Bone marrow (tissue), 2 donors: ENCODE measurements at regions not wholly inside any gene's neighbourhood (a gene's known extent, or its start where the extent isn't known, plus 50 kb on each side); places are given as distances from the start of the nearest gene placed in this dataset.

Experiments
- DNase-seq, 2 donors: peaks; one replicate each; lab custom pipeline; 2025; lab: John Stamatoyannopoulos, UW

GRCh38 chr4:138311771-138312535 is 69.8 kb upstream of the SLC7A11 start:
- DNase-seq: no peak

GRCh38 chr4:138310991-138311390 is 68.8 kb upstream of the SLC7A11 start:
- DNase-seq: no peak

GRCh38 chr4:138310498-138310897 is 68.3 kb upstream of the SLC7A11 start:
- DNase-seq: no peak

- DNase-seq: no peak
These were observed 66.2 kb upstream of the SLC7A11 start for GRCh38 chr4:138308356-138308755.

- peak in 1 of 2 donors; percentile 4 for DNase-seq
These were observed 65.2 kb upstream of the SLC7A11 start for GRCh38 chr4:138307319-138307718.

- DNase-seq: no peak
These were observed 62.9 kb upstream of the SLC7A11 start for GRCh38 chr4:138305050-138305449.

GRCh38 chr4:138301536-138301935 is 59.4 kb upstream of the SLC7A11 start:
- no peak for DNase-seq

- DNase-seq: no peak
These were observed 58.5 kb upstream of the SLC7A11 start for GRCh38 chr4:138300616-138301015.

GRCh38 chr4:138299881-138300280 is 57.7 kb upstream of the SLC7A11 start:
- DNase-seq: no peak

GRCh38 chr4:138298866-138299265 is 56.7 kb upstream of the SLC7A11 start:
- no peak for DNase-seq

GRCh38 chr4:138298431-138298830 is 56.3 kb upstream of the SLC7A11 start:
- DNase-seq: no peak

GRCh38 chr4:138297743-138298405 is 55.7 kb upstream of the SLC7A11 start:
- DNase-seq: no peak

- no peak for DNase-seq
These were observed 50.2 kb upstream of the SLC7A11 start for GRCh38 chr4:138292321-138292720.
